GM21717 (cell line): ENCODE measurements at regions not wholly inside any gene's neighbourhood (a gene's known extent, or its start where the extent isn't known, plus 50 kb on each side); places are given as distances from the start of the nearest gene placed in this dataset.

ENCODE experiments used
- ATAC-seq: cut with Tn5 transposase; IDR thresholded peaks from one replicate; pipeline ENCODE4 v1.9.1; 2021; ENCODE audit warnings: mild to moderate bottlenecking, moderate library complexity; ENCODE audit not compliant: unreplicated experiment

DNA sequence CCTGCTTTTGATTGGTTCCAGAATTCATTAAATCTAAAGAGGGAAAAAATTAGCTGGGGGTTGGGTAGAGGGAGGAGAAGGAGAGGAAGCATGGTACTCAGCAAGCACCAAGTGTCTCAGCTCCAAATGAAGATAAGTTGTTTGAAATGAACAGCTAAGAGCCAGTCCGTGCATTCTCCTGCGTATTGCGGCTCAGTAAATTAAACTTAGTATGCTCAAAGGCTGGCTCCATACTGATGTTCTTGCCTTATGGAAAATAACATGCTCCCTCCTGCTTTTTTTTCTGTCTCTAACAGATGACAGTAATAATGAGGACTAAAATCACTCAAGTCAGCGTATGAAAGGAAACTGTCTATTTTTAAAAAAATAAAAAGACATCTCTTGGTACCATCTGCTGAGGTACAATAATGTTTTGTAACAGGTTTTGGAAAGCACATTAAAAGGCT, 161.0 kb downstream of the SPATA31D1 start:
- no peak for ATAC-seq

DNA sequence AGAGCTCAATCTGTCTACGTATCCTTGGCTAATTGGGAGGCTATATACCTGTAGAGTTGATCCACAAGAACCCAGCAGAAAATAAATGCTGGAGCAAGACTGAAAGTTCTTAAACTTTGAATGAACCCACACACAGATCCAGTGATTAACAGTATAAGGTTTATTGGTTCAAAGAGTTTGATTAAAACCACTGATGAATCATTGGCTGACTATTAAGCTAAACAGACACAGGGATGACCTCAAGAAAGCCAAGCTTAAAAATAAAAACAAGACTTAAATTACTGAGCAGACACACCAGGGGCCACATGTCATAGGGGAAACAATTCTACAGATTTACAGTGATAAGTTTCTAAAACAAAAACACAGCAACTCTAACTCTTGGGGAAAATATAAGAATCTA, 163.6 kb downstream of the SPATA31D1 start:
- ATAC-seq = no peak

DNA sequence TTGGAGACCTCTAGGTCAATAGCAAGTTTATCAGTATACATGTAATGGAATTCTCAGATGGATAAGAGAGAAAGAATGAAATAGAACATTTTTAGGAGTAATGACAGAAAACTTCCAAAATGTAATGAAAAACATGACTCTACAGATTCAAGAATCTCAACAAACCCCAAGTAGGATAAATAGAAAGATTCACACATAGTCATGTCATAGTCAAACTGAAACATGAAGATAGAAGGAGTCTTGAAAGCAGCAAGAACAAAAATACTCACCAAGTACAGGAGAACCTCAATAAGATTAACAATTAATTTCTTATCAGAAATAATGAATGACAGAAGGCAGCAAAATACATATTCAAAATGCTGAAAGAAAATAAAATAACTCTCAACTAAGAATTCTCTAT, 164.5 kb downstream of the SPATA31D1 start:
- ATAC-seq = no peak

DNA sequence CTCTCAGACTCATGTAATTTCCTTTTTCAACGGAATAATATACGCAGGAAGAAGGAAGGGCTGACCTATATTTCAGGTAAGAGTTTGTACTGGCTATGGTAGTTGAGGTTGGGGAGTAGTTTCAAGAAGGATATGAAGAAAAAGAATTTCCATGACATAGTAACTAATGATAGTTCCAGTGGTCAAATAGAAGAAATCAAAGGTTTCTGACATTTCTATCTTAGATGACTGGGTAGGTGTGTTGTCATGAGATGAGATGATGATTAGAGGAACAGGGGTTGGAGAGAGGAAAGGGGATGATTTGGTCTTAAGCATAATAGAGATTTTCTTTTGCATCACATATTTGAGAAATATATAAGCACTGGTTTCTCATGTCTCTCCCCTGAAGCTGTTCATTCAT, 166.0 kb downstream of the SPATA31D1 start:
- no peak for ATAC-seq

DNA sequence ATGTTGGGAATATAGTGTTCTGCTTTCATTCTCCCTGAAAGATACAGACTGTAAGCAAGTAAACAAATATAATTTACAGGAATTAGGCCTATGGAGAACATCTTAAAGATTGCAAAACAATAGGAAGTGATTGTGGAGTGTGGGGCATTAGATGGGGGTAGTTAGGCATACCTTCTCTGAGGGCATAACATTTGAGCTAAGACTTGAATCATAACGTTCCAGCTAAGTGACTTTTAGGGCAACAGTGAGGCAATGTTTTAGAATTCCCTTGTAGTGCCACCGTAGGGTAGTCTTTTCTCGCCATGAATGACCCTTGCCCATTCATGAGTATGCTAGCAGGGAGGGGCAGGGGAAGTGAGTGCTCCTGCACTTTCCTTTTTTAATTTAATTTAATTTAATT, 173.3 kb downstream of the SPATA31D1 start:
- ATAC-seq = no peak

DNA sequence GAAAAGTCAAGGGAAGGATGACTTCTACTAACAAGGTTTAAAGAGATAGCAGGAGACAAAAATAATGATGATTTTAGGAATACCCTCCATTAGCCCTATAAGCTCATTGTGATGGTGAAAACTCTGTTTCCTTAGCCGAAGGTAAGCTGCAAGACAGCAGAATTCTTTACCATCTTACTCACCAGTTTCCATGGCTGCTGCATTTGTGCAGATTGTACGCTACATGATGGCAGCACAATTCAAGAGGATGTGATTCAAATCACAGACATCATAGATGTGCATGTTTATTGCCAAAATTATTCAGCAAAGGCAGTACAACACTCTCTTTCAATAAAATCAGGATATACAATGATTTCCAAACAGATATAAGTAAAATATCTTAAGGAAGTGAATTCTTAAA, 175.6 kb downstream of the SPATA31D1 start:
- ATAC-seq = no peak

DNA sequence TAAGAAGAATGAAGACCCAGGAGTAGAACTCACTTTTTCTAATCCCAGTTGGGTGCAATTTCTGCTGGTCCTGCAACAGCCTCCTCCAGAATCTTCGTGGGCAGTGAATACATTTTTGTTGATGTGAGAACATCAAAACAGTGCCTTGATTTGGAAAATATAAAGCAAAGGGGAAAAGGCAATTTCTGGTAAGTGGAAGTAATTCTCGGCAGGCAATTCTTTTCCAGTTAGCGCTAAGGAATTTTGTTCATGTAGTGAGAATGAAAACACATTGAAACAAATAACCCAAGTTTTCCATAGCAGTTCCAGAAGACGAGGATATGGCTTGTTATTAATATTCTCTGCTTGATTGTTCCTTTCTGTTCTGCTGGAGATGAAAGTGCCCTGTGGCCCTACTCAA, 178.7 kb downstream of the SPATA31D1 start:
- no peak for ATAC-seq

DNA sequence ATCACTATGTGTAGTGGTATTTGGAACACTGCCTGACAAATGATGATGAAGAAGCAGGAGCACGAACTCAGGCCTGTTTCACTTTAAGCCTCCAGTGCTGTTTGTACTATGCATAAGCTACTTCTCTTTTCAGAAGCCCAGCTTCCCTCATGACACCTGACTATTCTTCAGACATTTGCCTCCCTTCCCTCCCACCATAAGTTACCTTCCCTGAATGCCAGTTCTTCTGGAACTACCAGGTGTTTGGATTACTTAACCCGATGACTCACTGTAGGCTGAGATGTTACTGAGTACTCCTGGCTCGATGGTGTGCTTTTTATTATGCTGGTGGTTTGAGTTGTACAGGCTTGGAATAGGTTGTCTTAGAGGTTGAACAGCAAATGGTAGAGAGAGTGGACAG, 180.0 kb downstream of the SPATA31D1 start:
- ATAC-seq = no peak

DNA sequence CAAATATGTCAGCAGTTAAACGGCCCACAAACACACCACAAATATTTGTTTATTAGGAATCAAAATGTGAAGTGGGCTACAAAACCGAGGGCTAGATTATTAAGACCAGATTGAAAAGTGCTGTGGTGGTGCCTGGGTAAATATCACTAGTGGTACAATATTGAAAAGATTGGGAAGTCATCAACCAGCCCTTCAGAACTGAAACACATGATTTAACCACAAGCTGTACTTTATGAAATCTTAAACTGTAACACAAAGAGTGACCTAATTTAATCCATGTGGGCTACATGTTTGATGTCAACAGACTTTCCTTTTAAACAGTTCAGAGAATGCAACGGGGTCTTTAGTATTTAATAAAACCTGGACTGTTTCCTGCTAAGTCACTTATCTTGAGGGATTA, 182.3 kb downstream of the SPATA31D1 start:
- no peak for ATAC-seq

DNA sequence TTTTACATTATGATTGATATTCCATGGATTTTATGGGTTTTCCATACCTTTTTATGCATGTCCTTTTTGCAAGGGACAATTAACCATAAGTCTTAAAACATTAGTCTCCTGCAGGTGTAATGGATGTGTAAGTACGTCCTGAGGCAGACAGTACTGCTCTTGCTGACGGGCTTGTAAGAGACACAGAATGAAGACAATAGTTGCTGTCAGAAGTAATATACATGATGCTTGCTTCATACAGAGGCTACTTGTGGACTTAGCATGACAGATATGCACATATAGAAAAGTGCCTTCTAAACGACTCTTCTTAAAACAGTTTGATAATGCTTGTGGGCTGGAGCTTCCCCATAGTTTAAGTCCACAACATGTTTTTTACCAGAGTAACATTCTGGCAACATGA, 182.7 kb downstream of the SPATA31D1 start:
- no peak for ATAC-seq

DNA sequence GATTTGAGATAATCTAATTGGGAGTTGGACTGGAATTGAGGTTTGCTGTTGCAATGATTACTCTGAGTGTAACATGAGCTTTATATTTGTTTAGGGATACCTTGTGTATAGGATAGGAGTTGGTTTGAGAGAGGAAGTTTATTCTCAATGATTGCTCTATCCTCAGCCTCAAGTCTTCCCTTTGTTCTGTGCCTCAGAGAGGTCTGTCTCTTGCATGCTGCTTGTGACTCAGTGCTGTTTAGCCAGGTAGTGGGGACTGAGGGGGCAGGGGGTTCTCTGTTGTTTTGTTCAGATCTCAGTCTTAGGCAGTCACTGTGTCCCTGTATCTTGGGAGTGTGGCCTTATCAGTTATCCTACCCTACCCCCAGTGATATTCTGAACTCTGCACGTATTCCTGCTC, 192.1 kb downstream of the SPATA31D1 start:
- ATAC-seq = no peak

DNA sequence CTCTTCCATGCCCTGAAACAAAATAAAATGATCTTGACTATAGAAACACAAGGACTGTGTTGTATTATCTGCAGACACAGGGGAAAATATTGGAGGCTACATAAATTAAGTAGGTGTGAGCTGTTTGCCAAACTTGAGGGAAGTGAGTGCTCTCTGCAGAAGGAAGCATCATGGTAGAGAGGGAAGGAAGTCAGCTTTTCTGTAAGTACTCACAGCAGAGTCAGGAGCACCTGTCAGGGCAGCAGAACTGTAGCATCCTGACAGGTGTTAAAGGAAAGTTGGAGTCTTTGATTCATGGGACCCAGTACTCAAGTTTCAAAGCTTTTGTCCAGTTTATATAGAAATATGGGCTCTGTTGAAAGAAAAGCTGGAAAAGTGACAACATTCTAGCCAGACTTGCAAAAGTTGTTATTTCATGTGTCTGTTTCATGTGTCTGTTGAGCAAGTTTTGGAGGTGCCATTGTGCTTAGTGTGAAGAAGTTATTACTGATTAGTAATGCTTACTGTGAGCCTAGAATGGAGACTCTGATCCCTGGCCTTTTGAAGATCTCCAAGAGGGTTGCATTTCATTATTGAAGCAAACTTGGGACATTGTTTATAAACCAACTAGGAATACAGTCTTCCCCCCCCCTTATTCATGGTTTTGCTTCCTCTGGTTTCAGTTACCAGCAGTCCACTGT, 194.7 kb downstream of the SPATA31D1 start:
- ATAC-seq = no peak

DNA sequence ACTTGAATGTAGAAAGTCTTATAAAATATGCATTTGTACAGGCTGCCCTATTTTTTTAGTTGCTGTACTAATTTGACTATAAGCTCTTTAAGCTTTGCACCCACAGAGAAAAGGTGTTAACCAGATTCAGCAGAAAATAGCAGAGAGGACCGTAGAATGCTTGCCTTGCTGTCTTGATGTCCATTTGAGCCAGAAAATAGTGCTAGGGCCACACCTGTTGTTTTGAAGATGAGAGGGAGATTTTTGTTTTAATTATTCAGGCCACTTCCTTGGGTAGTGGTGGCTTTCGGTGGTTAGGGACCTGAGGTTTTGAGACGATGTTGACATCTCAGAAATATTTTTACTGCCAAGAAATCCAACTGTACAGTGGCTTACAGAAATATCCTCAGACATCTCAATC, 196.0 kb downstream of the SPATA31D1 start:
- no peak for ATAC-seq

DNA sequence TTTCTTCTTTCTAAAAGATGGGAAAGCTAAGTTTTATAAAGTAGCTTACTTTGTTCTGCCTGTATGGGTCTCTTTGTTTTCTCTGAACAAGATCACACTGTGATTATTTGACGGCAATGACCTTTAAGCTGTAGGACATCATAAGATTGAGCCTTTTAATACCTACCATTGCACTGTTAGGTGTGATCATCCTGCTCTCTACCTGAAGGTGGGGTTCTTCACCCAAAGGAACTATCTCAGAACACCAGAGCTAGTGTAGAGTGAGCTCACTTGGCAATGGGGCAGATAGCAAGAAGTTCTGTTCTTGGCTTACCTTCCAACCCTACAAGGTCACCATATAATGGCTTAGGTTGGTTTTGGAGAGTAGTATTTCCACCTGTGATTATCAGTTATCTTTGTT, 200.2 kb downstream of the SPATA31D1 start:
- ATAC-seq = no peak

DNA sequence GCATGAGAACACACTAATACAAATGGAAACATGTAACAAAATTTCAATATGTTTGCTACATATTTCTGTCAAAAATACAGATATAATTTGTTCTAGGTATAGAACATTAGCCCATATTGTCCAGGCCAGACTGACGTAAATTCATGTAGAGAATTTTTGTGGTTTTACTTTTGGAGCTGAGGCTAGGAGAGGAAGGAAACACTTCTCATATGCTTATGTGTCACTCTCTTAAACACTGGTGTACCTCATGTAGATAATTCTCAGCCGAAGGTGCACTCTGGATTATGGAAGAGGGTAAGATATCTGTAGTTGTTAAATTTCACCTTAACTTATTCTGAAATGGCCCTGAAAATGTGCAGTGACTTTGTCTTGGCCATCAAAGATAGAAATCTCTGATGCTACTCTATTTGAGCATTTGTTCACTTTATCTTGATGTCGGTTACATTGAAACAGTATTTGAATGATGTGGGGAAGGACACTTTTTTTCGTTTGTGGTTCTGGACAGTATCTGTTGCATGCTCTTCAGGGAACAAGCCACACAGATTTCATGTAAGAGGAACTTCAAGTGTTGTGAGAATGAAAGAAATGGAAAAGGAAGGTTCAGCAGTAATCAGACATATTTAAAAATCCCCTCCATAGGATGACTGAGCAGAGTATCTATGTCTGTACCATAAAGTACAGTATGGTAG, 202.7 kb downstream of the SPATA31D1 start:
- no peak for ATAC-seq

DNA sequence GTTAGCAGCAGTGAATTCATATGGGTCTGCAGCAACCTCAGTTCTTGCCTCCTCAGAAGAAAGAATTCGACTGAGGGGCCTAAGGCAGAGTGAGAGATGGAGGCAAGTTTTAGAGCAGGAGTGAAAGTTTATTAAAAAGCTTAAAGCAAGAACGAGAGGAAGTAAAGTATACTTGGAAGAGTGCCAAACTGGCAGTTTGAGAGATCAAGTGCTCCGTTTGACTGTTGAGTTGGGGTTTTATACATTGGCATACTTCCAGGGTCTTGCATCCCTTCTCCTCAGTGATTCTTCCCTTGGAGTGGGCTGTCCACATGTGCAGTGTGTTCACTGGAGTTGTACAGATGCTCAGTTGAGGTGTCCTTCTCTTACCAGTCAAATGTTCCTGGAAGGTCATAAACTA, 203.6 kb downstream of the SPATA31D1 start:
- no peak for ATAC-seq

DNA sequence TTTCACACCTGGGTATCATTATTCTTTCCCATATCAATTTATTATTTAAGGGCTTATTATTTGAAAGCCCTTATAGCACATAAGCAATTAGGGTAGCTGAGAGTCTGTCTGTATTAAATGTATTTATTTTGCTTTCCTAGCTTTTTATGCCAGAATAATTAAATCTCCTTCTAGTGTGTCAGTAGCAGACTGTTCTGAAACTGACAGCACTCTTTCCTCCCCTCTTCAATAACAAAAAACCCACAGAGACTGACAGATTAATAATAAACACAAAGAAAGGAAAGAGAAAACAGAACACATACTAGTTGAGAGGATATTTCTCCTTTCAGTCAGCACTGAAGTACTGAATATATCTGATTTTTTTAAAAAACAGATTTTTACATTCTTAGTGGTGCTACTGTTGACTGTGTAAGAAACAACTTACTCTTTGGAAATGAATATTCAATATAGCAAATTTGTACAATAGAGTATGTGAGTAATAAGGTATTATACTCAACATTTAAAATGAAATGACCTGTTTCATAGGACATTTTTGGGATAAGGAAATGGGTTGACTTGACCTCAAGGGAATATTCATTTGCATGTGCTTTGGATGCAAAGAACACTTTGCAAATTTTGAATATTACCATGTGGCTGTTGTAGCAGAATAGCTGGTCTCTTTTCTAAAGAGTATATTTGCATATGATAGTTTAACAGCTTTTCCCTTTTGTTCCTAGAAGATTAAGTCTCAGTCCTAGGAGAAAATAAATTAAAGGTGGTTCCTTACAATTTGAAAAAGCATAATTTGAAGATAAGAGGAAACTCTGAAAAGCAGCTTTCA, 208.3 kb downstream of the SPATA31D1 start:
- ATAC-seq = no peak

DNA sequence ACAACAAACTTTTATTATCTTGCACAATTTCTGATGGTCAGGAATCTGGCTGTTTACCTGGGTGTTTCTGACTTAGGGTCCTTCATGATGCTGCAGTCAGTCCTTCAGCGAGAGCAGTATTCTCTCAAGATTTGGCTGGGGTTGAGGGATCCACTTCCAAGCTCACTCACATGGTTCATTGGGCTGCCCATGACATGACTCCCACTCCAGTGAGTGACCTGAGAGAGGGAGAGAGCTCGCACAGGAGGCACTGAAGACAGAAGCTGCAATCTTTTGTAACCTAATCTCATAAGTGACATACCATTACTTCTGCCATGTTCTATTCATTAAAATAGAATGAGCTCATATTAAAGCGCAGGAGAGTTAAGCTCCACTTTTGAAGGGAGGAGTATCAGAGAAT, 212.6 kb downstream of the SPATA31D1 start:
- no peak for ATAC-seq

DNA sequence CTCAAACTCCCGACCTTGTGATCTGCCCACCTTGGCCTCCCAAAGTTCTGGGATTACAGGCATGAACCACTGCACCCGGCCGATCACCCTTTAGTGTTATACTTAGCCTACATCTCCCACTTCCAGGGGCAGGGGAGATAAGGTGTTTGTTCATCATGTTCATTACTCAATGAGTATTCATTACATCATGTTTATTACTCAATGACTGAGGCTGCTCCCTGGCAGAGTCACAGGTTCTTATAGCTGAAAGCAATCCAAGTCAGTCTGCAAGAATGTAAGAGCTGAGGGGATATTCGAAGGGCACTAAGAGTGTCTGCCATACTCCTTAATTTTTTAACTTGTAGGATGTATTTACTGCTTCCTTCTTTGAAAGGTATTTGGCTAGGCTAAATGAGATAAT, 214.2 kb downstream of the SPATA31D1 start:
- ATAC-seq = no peak

DNA sequence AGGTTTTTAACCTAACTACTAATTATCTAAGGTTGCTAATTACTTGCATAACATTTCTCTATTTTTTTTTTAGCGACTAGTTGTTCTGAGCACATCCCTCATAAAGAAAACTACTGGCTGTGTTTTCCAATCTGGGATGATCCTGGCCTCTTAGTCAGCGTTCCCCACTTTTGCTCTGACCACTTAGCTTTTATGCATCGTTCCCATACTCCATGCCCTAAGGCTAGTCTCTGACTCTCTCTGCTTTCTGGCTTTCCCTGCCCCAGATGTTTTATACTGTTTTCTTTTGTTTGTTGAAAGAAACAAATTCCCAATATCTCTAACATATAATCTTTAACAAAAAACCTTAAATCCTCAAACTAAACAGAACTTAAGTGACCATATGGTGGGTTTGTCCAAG, 217.9 kb downstream of the SPATA31D1 start:
- ATAC-seq = no peak

DNA sequence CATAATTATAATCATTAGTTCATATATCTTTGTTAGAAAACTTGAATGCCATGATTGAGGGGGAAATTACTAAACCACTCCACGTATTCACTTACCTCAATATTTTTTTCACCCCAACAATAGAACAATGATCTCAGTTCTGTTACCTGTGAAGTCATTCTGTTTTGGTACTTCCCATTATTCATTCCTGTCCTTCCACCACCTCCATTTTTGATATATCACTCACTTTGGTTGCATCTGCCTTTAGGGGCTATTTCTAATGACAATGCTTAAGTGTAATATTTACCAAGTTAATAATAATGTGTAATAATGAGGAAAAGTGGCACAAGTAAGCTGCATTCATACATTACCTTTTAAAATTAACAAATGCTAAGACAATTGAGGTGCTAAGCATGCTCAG, 218.4 kb downstream of the SPATA31D1 start:
- ATAC-seq = no peak
